ENCODE measurements at regions not wholly inside any gene's neighbourhood (a gene's known extent, or its start where the extent isn't known, plus 50 kb on each side); places are given as distances from the start of the nearest gene placed in this dataset.

- no peak overlapping the region for H3K4me3 ChIP-seq (ENCODE audit: low read depth, low read length)
- DNase-seq (ENCODE audit: low read depth), result no peak
- TF ChIP-seq CTCF (IDR thresholded peaks at IDR 0.05; ENCODE audit: control insufficient read depth, extremely low read depth, insufficient read depth), result no peak
These were observed 688.4 kb downstream of the ADCYAP1 start for GRCh38 chr18:1593091-1593490.

GRCh38 chr18:1595195-1595594 is 690.5 kb downstream of the ADCYAP1 start:
- no peak for DNase-seq (ENCODE audit: low read depth)
- no peak for TF ChIP-seq CTCF (IDR thresholded peaks at IDR 0.05; ENCODE audit: control insufficient read depth, extremely low read depth, insufficient read depth)
- H3K4me3 ChIP-seq (ENCODE audit: low read depth, low read length), result no peak overlapping the region

GRCh38 chr18:1599196-1599595 is 694.5 kb downstream of the ADCYAP1 start:
- no peak for TF ChIP-seq CTCF (IDR thresholded peaks at IDR 0.05; ENCODE audit: control insufficient read depth, extremely low read depth, insufficient read depth)
- no peak for DNase-seq (ENCODE audit: low read depth)
- no peak overlapping the region for H3K4me3 ChIP-seq (ENCODE audit: low read depth, low read length)

GRCh38 chr18:1604751-1605150 is 700.1 kb downstream of the ADCYAP1 start:
- no peak for TF ChIP-seq CTCF (IDR thresholded peaks at IDR 0.05; ENCODE audit: control insufficient read depth, extremely low read depth, insufficient read depth)
- DNase-seq (ENCODE audit: low read depth), result no peak
- no peak overlapping the region for H3K4me3 ChIP-seq (ENCODE audit: low read depth, low read length)

- TF ChIP-seq CTCF (IDR thresholded peaks at IDR 0.05; ENCODE audit: control insufficient read depth, extremely low read depth, insufficient read depth), result no peak
- no peak overlapping the region for H3K4me3 ChIP-seq (ENCODE audit: low read depth, low read length)
- no peak for DNase-seq (ENCODE audit: low read depth)
These were observed 713.7 kb downstream of the ADCYAP1 start for GRCh38 chr18:1618364-1618763.

- no peak for TF ChIP-seq CTCF (IDR thresholded peaks at IDR 0.05; ENCODE audit: control insufficient read depth, extremely low read depth, insufficient read depth)
- DNase-seq (ENCODE audit: low read depth), result no peak
- H3K4me3 ChIP-seq (ENCODE audit: low read depth, low read length), result no peak overlapping the region
These were observed 714.8 kb downstream of the ADCYAP1 start for GRCh38 chr18:1619507-1619906.

- TF ChIP-seq CTCF (IDR thresholded peaks at IDR 0.05; ENCODE audit: control insufficient read depth, extremely low read depth, insufficient read depth), result no peak
- no peak for DNase-seq (ENCODE audit: low read depth)
- no peak overlapping the region for H3K4me3 ChIP-seq (ENCODE audit: low read depth, low read length)
These were observed 719.9 kb downstream of the ADCYAP1 start for GRCh38 chr18:1624612-1625011.
